MM.1S (cell line): ENCODE measurements at regions not wholly inside any gene's neighbourhood (a gene's known extent, or its start where the extent isn't known, plus 50 kb on each side); places are given as distances from the start of the nearest gene placed in this dataset.

ENCODE experiments used
- CTCF ChIP-seq: fragments of 300-600 bp; sonication (generic); IDR thresholded peaks from 2 replicates; pipeline ENCODE4 v1.5.1; 2016; ENCODE audit warnings: antibody characterized with exemption, low read length, mixed read lengths
- EZH2 ChIP-seq: fragments of 300-600 bp; sonication (generic); optimal IDR thresholded peaks from 2 replicates; pipeline ENCODE3; 2017; ENCODE audit warnings: low read depth, mild to moderate bottlenecking, antibody characterized with exemption, low read length, mixed read lengths

GRCh38 chr4:147174591-147174990 lies 228.9 kb upstream of the TTC29 start:
- TF ChIP-seq EZH2, result no peak
- TF ChIP-seq CTCF, result no peak
